ENCODE measurements at regions not wholly inside any gene's neighbourhood (a gene's known extent, or its start where the extent isn't known, plus 50 kb on each side); places are given as distances from the start of the nearest gene placed in this dataset.

DNA sequence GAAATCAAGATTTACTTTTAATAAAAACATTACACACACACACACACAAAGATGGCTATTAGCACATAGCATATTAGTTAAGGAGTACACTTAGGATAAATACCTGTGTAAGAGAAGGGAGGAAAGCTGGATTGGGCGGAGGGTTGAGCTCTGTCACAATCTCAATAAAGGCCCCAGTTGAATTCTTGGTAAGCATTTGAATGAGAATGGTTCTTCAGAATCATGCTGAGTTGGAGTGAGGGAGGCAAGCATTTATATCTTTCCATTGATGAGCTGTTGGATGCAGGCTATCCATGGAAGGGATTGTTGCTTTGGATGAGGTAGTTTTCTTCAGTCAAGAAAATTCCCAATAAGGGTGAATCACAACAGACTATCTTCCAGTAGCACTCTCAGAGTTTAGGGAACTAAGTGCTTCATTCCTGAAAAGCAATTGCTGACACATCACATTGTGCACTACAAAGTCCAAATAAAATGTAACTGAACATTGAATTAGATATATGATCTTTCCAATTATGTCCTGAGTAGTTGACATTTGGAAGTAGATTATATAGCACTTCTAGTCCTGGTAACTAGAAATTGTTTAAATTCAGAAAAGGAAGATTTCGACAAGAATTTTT is 95.7 kb downstream of the SUCNR1 start:
- Mint-ChIP-seq H3K27ac (no peak overlapping the region), H3K4me3 (no peak overlapping the region)
- TF ChIP-seq, protein P1, sequence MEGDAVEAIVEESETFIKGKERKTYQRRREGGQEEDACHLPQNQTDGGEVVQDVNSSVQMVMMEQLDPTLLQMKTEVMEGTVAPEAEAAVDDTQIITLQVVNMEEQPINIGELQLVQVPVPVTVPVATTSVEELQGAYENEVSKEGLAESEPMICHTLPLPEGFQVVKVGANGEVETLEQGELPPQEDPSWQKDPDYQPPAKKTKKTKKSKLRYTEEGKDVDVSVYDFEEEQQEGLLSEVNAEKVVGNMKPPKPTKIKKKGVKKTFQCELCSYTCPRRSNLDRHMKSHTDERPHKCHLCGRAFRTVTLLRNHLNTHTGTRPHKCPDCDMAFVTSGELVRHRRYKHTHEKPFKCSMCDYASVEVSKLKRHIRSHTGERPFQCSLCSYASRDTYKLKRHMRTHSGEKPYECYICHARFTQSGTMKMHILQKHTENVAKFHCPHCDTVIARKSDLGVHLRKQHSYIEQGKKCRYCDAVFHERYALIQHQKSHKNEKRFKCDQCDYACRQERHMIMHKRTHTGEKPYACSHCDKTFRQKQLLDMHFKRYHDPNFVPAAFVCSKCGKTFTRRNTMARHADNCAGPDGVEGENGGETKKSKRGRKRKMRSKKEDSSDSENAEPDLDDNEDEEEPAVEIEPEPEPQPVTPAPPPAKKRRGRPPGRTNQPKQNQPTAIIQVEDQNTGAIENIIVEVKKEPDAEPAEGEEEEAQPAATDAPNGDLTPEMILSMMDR (conservative IDR thresholded peaks at IDR 0.05) = no peak

DNA sequence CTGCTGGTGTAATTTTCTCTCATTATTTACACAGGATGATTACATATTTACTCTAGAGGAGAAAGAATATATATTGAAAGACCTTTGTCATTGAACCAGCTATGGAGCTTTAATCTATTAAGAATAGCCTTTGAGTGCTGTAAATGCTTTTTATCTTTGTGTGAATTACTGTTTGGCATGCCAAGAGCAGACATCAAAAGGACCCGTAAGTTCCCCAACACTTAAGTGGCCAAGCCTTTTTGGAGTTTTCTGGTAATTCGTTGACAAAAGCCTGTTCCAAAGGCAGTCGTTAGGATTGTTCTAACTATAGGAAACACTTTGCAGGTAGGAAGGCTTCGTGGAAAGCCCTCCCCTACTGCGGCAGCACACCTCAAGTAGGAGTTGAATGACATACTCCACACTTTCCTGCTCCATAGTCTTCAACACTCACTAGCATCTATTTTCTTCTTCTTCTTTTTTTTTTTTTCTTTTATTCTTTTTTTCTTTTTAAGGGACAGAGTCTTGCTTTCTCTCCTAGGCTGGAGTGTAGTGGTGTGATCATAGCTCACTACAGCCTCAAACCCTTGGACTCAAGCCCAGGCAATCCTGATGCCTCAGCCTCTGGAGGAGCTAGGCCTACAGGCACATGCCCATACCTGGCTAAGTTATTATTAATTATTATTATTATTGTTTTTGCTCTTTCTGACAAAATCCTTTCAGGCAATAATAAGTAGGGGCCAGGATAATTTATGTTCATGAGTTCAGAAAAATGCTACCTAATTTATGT is 98.6 kb downstream of the SUCNR1 start:
- no peaks in the 10 kb centered on the region for H3K4me1 Mint-ChIP-seq (ENCODE audit: unreplicated experiment)
- TF ChIP-seq, protein P1 (conservative IDR thresholded peaks at IDR 0.05) = no peak
- H3K4me3 Mint-ChIP-seq = no peak overlapping the region
- no peaks in the 10 kb centered on the region for H3K27me3 Mint-ChIP-seq
- no peak for DNase-seq (ENCODE audit: extremely low spot score, unreplicated experiment)
- H3K9me3 Mint-ChIP-seq = no peaks in the 10 kb centered on the region
- no peaks in the 10 kb centered on the region for H3K36me3 Mint-ChIP-seq
- peak overlapping the region; percentile 1 for H3K27ac Mint-ChIP-seq

More for the DNA sequence above, 95.7 kb downstream of the SUCNR1 start:
- Mint-ChIP-seq H3K4me1 (ENCODE audit: unreplicated experiment) (no peaks in the 10 kb centered on the region), H3K36me3 (no peaks in the 10 kb centered on the region), H3K9me3 (no peaks in the 10 kb centered on the region), H3K27me3 (no peaks in the 10 kb centered on the region)
- no peak for DNase-seq (ENCODE audit: extremely low spot score, unreplicated experiment)

DNA sequence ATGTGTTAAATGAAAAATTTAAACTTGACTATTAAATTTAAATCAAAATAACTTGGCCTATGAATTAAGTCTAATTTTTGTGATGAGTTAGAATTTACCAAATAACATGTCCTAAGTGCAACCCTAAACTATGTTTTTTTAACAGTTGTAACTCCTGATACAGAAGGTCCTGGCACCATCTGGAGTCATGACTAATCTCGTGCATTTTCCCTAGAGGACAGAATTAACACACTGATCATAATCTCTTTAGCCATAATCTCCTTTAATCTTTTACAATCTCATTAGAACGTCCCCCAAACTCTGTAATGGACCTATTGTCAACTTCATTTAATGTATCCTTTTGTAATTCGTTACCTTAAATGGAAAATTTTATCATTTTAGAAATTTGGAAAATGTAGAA is 100.6 kb downstream of the SUCNR1 start:
- Mint-ChIP-seq H3K9me3 (peaks cover 3% of the 10 kb centered on the region), H3K36me3 (no peaks in the 10 kb centered on the region)

DNA sequence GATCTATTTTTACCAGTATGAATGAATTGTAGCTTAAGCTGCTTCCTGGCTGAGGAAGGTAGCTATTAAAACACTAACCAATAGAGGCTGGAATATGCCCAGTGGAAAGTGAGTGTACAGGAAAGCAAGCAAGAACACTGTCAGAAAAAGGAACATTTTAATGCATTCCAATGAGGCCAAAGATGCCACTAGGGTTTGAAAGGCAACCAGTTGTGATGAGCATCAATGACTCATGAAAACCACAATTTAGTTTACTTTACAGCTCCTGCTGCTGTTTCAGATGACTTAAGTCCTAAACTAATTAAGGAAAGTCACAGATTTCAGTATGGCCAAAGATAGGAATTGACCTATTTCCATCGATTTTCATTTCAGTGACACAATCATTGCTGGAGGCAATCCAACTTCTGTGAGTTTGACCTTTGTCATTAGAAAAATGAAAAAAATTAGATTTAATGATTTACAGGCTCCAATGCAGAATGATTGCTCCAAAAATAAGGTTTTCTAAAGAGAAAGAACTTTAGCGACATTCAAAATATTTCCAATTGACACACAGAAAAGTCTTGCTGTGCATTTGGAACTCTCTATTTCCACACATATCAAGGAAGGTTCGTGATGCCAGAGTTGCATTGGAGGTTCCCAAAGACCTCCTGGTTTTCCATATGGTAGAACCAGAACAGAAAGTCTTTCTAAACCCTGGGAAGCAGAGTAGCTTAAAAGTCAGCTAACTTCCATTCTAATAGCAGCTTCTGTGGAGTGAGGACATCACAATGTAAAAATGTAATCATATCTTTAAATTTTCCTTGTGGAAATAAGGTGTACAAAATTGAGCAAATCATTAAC is 103.0 kb downstream of the SUCNR1 start:
- H3K27me3 Mint-ChIP-seq = no peaks in the 10 kb centered on the region
- H3K4me1 Mint-ChIP-seq (ENCODE audit: unreplicated experiment) = peaks cover 6% of the 10 kb centered on the region
- TF ChIP-seq, protein P1 (conservative IDR thresholded peaks at IDR 0.05) = no peak
- H3K27ac Mint-ChIP-seq = no peak overlapping the region
- H3K36me3 Mint-ChIP-seq = no peaks in the 10 kb centered on the region
- no peak for DNase-seq (ENCODE audit: extremely low spot score, unreplicated experiment)
- H3K4me3 Mint-ChIP-seq = no peak overlapping the region
- peaks cover 3% of the 10 kb centered on the region for H3K9me3 Mint-ChIP-seq

More for the DNA sequence above, 100.6 kb downstream of the SUCNR1 start:
- TF ChIP-seq, protein P1 (conservative IDR thresholded peaks at IDR 0.05) = no peak
- DNase-seq (ENCODE audit: extremely low spot score, unreplicated experiment) = no peak
- Mint-ChIP-seq H3K27ac (no peak overlapping the region), H3K4me3 (no peak overlapping the region), H3K27me3 (no peaks in the 10 kb centered on the region), H3K4me1 (ENCODE audit: unreplicated experiment) (no peaks in the 10 kb centered on the region)

DNA sequence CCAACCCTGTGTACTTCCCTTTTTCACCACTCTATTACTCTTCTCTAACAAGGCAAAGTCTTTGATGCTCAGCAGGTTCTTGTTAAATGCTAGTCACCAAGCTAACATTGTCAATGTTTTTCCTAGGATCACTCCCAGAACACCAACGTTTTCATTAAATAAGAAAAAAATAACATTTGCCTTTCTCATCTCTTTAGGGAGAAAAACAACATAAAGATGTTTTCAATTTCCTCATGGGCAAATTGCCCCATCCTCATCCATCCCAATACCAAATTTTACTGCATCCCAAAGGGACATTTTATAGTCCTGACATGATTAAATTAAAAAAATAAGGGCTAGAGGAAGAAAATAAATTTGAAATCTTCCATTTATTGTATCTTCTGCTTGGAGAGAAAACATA is 106.5 kb downstream of the SUCNR1 start:
- no peak overlapping the region for H3K4me3 Mint-ChIP-seq
- H3K4me1 Mint-ChIP-seq (ENCODE audit: unreplicated experiment) = peaks cover 6% of the 10 kb centered on the region
- DNase-seq (ENCODE audit: extremely low spot score, unreplicated experiment) = no peak
- TF ChIP-seq, protein P1 (conservative IDR thresholded peaks at IDR 0.05) = no peak
- no peaks in the 10 kb centered on the region for H3K27me3 Mint-ChIP-seq
- no peak overlapping the region for H3K27ac Mint-ChIP-seq
- peaks cover 3% of the 10 kb centered on the region for H3K9me3 Mint-ChIP-seq
- no peaks in the 10 kb centered on the region for H3K36me3 Mint-ChIP-seq
